SKM-1 (cell line): ENCODE measurements at regions not wholly inside any gene's neighbourhood (a gene's known extent, or its start where the extent isn't known, plus 50 kb on each side); places are given as distances from the start of the nearest gene placed in this dataset.
A peak's percentile ranks its signal among the peaks of the same experiment; 100 is the strongest.

Experiments used
- DNase-seq: peaks from one replicate; lab custom pipeline; 2025; ENCODE audit not compliant: unreplicated experiment; lab: John Stamatoyannopoulos, UW

- DNase-seq = no peak
Observed at GRCh38 chr2:143964891-143965290, 555.0 kb downstream of the ZEB2 start.

DNA sequence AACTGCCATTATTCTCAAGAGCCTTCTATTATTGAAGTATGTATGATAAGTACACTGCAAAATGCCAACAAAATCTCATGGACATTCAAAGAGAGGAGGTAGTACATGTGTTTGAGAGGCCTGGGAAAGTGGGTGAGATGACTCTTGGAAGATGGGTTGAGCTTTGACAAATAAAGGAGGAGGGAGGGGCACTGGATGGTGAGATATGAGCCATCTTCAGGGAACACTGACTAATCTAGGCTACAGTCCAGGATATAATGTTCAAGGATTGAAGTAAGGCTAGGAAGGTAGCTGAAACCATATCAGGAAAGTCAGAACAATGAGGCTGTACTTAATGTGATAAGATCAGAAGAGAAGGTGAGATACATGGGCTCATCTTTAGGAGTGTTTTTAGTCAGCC is 559.7 kb downstream of the ZEB2 start:
- no peak for DNase-seq

GRCh38 chr2:143957321-143957720 is 562.6 kb downstream of the ZEB2 start:
- no peak for DNase-seq

DNA sequence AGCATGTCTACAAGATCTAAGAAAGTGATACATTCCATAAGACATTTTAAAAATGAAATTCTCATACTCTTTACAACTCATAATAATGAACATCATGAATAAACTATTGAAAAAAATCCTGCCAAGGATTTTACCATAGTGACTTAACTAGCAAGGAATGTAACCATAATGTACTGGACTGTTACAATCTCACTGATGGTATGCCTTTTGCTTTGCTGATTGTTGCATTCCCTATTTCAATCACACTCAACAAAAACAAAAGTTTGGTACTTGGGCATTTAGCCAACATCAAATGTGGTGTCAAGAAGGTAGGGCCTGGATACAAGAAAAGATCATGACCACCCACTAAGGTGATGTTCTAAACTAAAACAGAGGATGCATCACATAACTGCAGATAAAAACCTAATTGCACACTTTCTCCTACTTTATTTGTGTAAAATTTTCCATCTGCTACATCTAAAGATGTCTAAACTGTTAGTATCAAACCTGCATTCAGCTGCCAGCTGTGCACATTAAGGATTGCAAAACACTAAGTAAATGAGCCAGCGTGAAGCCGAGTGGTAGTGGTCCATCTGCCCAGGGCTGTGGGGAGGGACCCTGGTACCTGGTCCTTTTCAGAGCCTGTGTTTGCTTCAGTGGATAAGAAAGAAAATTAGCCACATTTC is 564.4 kb downstream of the ZEB2 start:
- DNase-seq = no peak

GRCh38 chr2:143954844-143955243 is 565.1 kb downstream of the ZEB2 start:
- DNase-seq = no peak

GRCh38 chr2:143954186-143954585 is 565.7 kb downstream of the ZEB2 start:
- DNase-seq = no peak

DNA sequence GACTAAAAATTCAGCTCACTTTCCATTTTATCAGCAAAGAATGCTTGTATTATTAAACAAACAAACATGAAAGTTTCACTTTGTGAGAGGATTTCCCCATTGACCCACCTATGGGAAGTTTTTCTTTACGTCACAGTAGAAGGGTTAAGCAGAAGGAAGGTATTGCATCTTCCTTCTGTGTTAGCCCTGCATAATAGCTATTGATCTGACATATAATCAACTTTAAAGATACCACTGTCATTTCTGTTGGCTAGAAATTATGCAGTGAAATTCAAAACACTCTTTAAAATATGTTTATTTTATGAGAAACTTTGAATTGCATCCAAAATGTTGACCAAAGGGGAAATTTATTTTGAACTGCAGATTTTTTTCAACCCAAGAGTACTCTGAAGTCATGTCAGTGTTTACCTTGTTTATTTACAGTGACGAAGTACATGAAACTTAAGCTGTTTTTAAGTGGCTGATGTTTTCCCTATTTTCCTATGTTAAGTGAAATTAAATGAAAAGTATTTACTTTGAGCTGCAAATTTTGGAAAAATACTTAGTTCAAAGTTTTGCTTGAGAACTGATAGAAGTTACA is 566.4 kb downstream of the ZEB2 start:
- no peak for DNase-seq

- DNase-seq = no peak
Observed at GRCh38 chr2:143952536-143952935, 567.4 kb downstream of the ZEB2 start.

GRCh38 chr2:143950704-143951103 is 569.2 kb downstream of the ZEB2 start:
- DNase-seq = no peak

DNA sequence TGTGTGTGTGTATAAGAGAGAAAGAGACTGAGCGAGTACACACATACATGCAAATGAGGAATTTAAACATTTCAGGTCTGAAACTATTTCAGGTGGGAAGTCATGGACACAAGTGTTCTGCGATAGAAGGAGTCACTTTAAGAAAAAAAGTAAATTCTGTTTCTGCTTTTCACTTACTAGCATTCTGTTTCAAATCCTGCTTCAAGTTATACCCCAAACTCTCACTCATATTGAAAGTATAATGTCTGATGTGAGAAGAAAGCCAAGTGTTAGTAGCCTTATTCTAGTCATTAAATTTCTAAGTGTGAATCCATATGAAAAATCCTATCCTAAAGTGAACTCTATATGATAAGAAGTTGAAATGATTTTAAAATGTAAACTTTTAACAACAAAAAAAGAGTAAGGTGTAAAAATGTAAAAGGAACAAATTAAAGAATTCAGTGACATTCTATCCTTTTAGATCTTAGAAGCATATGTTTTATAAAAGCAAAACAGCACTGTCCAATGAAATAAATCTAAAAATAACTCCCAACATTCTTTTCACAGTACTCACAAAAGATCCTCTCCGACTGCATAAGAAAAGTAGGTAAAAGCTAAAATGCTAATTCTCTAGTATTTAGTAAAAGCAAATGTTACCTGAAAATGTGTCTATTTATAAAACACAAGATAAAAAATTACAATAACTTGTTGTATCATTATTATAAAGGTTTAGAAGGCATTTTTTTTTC is 570.6 kb downstream of the ZEB2 start:
- DNase-seq = no peak

DNA sequence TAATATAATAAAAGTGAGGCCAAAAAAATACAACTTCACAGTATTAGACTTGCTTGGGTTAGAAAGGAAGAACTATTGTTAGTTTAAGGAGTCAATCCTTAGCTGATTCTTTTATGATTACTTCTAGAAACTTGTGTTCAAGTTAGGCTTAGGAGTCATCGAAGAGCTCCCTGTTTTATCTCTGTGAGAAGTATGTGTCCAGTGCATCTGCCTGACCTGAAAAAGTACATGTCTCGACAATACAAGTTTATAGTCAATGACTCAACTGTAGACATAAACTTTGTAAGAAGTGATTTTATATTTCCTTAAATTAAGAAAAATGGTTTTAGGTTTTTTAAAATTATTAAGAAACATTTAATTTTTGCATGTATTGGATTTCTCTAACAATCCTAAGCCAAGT is 571.2 kb downstream of the ZEB2 start:
- DNase-seq = no peak

DNA sequence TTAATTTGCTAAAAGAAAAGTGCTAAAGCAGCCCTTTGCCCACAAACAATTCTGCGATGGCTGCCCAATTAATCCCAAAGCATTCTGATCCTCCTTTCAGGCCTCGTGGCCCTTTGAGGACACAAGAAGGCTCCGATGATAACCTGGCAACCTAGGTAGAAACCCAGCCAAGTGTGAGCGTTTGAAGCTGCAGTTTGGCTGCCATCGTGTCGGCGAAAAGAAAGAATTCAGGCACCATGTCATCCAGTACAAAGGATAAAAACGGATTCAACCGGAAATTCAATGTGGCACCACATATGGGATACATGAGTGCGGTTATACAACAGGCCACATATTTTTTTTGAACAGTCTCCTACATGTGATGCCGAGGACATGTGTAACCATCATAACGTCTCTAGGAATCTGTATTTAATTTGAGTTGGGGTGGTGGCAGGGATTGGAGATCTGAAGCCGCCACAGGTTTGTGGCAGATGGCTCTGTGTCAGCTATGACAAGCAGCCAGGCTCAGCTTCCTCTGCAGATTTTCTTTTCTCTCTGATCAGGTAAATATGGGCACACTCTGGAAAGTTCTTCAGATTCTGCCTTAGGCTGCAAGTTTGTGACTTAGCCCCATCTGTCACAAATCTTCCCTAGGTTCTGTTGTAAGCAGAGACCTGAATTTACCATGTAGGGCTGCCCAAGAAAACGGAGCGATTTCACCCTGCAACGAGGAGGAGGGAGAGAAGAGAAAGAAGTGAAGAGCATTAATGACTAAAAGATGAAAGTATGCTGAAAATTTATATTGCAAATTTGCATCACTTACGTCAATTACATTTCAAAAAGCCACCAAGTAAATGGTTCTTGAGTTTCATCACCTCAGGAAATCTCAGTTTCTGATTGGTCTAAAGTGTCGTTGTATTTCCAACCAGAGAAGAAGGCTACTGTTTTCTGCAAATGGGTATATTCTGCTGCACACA is 573.2 kb downstream of the ZEB2 start:
- peak; percentile 97 for DNase-seq

GRCh38 chr2:143942486-143942885 is 577.4 kb downstream of the ZEB2 start:
- DNase-seq = no peak

DNA sequence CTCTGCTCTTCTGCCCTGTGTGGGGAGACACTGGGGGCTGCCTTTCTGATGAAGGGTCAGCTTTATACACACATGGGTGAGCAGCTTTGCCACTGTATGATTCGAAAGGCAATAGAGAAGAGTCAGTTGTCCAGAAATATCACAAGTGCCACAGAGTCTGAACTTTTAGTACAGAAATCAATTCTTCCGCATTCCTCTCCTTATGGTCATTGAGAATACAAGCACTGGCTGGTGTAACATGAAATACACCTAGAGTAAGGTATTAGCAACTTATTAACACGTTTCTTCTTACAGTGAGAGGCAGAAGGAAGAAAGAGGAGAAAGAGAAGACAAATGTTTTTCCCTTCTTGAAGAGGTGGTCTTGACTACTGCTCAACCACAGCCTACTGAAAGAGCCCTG is 579.2 kb downstream of the ZEB2 start:
- no peak for DNase-seq

- DNase-seq = no peak
Observed at GRCh38 chr2:143939626-143940330, 580.1 kb downstream of the ZEB2 start.

- no peak for DNase-seq
Observed at GRCh38 chr2:143937723-143938350, 582.1 kb downstream of the ZEB2 start.

GRCh38 chr2:143936848-143937722 is 582.8 kb downstream of the ZEB2 start:
- no peak for DNase-seq

- DNase-seq = no peak
Observed at GRCh38 chr2:143936538-143936847, 583.4 kb downstream of the ZEB2 start.

- no peak for DNase-seq
Observed at GRCh38 chr2:143935482-143935752, 584.5 kb downstream of the ZEB2 start.
